ENCODE measurements at regions not wholly inside any gene's neighbourhood (a gene's known extent, or its start where the extent isn't known, plus 50 kb on each side); places are given as distances from the start of the nearest gene placed in this dataset.
"Not testable (repeated sequence)": the region's sequence is repeated elsewhere in the genome, so short reads cannot be mapped to it uniquely, and the experiment has no call there.

DNA sequence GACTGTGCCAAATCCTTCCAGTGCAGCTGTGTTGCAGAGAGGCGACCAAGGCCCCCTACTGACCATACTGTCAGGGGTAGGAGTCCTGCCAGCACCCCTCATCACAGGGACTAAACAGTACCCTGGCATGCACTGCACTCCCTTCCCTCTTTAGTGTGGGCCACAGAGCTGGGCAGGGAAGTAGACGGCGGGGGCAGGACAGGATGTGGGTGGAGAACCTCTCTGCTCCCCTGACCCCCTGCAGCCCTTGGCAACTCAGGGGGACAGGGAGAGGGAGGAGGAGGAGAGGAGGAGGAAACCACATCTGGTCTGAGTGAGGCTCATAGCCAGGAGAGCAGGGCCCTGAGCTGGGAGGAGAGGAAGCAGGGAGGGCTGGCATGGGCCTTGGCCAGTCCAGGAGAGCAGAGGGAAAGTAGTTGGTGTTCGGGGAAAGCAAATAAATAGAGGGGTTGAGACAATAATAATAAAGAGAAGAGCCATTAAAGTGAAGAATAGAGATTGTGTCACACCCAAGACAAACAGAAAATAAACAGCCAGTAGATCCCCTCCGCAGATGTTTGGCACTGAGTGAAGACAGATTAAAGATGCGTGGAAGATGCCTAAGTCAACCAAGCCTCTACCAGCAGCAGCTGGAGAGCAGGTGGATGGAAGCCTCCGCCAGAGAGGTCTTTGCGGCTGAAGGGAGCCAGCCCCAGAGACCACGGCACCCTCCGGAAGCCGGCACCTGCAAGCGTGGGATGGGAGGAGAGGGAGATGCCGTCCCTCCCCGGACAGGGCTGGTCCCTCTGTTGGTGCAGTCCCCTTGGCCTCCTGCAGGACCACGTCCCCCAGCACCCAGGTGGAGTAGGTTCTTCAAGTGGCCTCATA, 61.5 kb downstream of the RPUSD4 start:
- intact Hi-C loops (cut with DNase I), result no loop called here
- no peak for DNase-seq (ENCODE audit: low spot score)

DNA sequence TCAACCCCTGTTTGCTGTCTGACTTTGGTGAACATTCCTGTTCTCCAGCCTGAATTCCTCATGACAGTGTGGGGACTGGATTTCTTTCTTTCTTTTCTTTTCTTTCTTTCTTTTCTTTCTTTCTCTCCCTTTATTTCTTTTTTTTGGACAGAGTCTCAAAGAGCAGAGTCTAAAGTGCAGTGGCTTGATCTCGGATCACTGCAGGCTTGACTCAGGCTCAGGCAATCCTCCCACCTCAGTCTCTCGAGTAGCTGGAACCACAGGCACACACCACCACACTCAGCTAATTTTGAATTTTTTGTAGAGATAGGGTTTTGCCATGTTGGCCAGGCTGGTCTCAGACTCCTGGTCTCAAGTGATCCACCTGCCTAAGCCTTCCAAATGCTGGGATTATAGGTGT, 63.1 kb downstream of the RPUSD4 start:
- intact Hi-C loops (cut with DNase I), result no loop called here
- no peak for DNase-seq (ENCODE audit: low spot score)

DNA sequence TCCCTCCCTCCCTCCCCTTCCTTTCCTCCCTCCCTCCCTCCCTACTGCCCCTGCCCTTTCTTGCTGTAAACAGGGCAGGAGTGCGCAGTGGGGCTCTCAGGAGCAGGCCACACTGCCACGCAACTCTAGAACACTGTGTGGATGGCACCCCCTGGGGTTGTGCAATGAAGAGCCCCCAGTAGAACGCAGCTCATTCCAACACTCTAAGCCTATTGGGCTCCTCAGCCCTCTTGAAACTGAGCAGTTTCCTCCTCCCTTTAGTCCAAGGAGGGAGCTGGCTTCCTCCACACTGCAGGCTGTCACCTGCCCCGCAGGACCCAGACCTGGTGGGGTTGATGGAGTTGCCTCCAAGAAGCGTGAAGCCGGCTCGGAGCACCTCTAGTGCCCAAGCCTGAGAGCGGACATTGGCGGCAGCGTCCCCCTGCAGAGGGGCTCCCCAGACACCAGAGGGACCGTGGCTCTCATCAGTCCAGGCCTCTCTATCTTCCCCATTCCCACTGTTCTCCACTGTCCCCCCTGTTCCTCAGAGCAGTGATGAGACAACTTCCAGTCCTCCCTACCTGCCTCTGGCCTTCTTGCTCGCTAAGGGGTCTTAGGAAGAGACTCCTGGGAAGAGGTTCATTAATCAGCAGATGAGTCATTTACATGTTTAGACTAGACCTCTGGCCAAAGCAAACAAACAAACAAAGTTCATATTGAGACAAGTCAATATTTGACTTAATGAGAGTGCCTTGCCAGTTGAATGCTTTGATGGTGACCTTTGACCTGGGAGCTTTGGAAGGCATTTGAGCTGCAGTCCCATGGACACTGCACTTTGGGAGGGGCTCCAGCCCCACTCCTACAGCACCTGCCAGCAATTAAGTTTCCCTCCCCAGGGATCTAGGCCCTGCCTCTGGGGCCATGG, 64.0 kb downstream of the RPUSD4 start:
- intact Hi-C loops (cut with DNase I), result no loop called here
- no peak for DNase-seq (ENCODE audit: low spot score)

DNA sequence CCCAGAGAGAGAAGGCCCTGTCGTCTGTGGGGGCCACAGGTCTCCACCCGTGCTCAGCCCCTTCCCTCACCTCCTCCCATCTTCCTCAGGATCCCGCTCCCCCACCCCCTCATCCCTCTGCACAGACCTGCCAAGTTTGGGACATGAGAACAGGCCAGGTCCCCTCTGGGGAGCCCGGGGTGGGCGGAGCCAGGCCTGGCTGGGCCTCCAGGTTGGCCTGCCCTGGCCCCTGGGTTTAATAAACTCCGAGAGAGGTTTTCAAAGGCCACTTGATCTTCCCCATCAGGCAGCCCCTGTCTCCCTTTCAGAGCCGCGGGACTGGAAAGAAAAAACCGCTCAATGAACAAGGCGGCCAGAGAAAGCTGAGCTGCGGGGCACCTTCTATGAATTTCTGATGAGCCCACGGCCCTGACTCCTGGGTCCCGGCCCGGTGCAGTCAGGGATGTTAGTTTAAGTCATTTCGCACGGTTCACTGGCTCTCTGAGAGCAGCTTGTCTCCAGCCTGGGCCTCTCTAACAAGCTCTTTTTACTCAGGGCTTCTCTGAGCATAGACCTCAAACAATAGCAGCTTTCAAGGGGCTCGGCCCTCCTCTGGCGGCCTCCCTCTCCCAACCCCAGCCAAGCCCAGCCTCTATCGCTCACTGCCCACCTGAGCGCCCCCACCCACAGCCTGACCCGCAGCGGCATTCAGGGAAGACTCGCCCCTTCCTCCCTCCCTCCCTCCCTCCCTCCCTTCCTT, 64.8 kb downstream of the RPUSD4 start:
- intact Hi-C loops (cut with DNase I), result no loop called here
- no peak for DNase-seq (ENCODE audit: low spot score)

DNA sequence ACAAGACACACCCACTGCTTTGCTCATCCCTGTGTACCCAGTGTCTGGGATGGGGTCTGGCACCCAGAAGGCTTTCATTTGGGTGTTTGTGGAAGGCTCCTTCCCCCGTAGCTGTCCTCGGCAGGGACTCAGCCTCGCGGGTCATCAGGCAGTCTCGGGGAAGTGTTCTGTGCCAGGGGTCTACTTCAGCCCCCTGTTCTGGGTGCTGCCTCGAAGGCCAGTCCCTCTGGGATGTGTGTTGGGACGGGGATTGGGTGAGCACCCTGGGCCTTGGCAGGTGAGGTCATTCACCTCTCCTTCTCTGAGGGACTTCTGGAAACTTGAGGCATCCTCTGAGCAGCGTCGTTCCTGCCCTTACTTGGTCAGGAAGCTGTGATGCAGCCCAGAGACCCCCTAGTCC, 65.5 kb downstream of the RPUSD4 start:
- intact Hi-C loops (cut with DNase I), result no loop called here
- no peak for DNase-seq (ENCODE audit: low spot score)

DNA sequence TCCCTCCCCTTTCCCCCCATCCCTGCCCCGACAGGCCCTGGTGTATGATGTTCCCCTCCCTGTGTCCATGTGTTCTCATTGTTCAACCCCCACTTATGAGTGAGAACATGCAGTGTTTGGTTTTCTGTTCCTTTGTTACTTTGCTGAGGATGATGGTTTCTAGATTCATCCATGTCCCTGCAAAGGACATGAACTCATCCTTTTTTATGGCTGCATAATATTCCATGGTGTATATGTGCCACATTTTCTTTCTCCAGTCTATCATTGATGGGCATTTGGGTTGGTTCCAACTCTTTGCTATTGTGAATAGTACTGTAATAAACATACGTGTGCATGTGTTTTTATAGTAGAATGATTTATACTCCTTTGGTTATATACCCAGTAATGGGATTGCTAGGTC, 68.0 kb downstream of the RPUSD4 start:
- DNase-seq (ENCODE audit: low spot score); intact Hi-C loops (cut with DNase I): not testable (repeated sequence)

DNA sequence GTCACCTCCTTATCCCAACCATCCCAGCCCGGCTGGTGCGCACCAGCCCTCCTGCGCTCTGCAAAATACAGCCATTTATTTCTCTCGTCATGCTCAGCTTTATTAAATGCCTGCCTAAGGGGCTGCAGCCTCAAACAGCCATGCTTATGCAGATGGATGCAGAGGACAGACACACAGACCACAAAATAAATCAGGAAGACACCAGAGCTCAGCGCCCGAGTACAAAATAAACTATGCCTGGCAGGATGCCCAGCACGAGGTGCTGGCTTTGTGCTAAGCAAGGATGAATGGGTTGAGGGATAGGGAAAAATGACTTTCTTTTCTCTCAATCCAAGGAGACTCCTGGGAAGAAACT, 70.5 kb downstream of the RPUSD4 start:
- no peak for DNase-seq (ENCODE audit: low spot score)
- intact Hi-C loops (cut with DNase I), result no loop called here

DNA sequence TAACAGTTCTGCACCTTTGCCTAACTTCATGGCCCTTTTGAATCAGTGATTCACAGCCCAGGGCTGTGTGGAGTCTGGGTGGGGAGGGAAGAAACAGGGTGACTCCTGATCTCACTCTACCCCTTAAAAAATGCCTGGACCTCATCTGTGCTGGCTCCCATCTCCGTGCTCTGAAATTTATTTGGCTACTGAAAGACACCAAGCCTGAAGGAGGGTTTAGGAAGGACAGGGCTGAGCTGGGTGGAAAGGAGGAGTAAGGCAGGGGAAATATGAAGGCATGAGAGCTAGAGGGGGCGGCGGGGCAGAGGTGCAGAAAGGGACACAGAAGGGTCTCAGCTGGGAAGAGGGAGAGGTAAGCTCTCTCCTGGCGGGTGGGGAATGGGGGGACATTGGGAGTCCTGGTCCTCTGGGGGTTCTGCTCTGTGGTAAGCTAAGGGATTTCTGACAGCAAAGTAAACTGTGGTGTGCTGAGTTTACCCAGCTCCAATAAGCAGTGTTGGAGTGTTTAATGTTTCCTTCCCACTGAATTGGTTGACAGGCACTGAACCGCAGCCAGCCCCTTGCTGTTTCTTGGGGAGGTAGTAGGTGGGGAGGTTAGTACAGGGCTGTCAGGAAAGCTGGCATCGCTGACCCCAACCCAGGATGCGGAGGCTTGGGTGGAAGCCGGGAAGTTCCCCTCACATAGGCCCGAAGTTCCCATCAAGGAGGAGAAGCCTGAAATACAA, 71.1 kb downstream of the RPUSD4 start:
- no peak for DNase-seq (ENCODE audit: low spot score)
- intact Hi-C loops (cut with DNase I), result no loop called here

DNA sequence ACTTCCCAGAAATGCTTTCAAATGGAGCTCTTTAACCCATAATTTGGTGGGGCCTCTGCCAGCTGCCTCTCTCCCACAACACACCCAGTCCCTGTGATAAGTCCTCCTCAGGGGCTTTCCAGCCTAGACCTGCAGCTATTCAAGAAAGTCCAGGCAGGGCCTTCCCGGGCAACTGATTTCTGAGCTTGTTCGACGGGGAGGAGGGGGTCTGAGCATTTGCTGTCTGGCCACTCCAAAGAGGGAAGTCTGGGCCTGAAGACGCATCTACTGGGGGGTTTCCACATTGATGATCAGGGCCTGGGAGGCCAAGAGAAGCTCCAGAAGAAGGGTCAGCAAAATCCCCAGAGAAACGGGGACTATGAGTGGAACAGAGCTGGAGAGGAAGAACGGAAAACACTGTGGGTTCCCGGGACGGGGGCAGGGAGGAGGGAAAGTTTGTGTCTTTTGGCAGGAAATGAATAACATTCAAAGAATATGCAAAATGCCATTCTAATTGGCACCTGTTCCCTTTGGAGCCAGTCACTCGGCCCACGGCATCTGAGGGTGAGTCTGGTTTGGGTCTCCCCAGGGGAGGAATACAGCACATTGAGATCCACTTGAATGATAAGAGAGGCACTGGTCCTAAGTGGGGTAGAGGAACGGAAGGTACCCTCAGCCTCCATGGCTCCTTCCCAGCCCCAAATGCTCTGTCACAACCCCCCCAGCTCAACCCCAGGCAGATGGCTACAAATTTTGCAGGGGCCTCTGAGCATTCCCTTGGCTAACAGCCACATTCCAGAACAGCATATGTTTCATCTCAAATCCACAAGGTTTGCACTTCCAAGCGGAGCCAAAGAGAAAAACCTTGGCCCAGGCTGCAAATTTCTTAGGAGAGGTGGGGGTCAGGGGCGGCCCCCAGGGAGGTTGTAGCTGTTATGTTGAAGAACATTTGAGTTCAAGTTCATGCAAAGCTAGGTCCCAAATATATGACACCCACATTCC, 72.0 kb downstream of the RPUSD4 start:
- no peak for DNase-seq (ENCODE audit: low spot score)
- intact Hi-C loops (cut with DNase I), result no loop called here

DNA sequence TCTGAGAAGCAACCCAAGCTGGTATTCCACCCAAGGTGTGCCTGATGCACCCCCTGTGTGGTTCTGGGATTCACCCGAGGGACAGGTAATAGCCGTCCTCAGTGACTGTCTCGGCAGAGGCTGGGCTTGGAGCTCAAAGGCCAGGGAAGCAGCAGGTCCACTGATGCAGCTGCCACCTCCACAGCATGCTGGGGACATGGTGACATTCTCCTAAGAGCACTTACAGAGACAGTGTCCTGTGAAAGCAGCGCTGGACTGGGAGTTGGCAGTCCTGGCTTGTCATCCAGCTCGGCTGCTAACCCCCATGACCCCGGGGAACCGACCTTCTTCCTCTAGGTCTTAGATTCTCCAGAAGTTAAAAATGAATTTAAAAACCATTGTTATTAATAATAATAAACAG, 72.8 kb downstream of the RPUSD4 start:
- intact Hi-C loops (cut with DNase I), result no loop called here
- no peak for DNase-seq (ENCODE audit: low spot score)

DNA sequence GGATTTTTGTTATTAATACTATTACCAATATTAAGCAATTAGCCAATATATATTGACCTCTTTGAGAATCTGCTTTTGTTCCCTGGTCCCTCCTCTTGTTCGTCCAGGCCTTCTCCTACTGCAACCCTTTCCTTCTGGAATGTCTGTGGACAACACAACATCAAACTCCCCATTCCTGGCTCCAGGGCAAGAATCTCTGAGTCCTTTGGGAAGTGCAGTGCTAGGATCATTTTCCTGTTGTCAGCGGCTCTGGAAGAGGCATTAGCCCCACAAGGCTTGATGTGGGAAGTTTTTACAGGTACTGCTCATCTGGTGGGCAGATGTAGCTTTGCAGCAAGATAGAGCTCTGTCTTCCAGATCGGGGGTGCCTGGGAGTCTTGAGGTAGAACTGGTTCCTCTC, 74.3 kb downstream of the RPUSD4 start:
- no peak for DNase-seq (ENCODE audit: low spot score)
- intact Hi-C loops (cut with DNase I), result no loop called here

DNA sequence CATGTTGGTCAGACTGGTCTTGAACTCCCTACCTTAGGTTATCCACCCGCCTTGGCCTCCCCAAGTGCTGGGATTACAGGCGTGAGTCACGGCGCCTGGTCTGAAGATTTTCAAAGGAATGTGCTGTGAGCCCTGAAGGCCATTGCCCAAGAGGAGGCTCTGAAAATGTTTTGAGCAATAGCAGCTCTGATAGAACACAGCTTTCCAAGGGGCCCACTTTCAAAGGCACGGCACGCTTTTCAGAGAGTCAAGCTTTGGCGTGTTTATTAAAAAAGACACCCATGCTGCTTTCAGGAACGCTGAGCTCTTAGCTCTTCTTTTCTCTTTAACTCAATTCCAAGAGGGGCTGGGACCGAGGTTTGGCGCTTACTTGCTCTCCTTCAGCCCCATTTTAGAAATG, 73.8 kb upstream of the CDON start:
- DNase-seq (ENCODE audit: low spot score), result no peak
- intact Hi-C loops (cut with DNase I), result no loop called here

DNA sequence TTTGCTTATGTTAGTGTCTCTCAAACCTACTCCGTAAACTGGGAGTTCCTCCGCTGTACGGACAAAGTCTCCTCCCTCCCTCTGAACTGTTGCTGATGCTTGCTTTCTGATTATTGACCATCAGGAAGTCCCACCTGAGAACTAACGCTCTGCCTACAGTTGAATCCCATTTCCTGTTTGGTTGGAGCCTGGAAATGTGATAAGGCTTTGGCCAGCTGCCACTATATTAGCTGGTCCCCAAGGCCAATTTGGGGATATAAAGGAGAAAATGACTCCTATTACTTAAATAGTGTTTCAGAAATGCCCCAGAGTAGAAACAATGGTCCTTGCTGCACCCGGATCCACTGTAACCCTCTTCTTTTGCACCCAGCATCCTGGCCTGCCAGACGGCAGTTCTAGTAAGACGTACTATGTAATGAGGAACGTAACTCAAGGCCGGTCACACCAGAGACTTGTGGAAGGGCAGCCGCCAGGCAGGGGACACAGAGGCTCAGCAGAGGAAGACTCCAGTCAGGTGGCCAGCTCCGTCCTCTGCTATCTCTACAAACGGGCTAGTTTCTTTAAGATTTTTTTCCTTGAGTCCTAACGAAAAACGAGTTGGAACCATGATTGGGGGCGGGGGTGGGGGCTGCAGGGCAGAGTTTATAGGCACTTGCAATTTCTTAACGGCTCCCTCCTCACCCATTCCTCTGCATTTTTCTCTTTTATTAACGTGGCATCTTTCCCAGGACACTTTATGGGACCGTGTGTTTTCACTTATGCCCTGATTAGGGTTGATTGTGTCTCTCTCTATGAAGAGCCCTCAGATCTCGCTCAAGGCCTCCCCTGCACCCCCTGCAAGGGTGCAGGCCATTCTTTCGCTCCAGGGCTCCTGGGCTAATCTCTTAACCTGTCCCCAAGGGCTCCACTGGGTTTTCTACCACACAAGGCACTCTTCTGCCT, 72.8 kb upstream of the CDON start:
- no peak for DNase-seq (ENCODE audit: low spot score)
- intact Hi-C loops (cut with DNase I), result no loop called here

DNA sequence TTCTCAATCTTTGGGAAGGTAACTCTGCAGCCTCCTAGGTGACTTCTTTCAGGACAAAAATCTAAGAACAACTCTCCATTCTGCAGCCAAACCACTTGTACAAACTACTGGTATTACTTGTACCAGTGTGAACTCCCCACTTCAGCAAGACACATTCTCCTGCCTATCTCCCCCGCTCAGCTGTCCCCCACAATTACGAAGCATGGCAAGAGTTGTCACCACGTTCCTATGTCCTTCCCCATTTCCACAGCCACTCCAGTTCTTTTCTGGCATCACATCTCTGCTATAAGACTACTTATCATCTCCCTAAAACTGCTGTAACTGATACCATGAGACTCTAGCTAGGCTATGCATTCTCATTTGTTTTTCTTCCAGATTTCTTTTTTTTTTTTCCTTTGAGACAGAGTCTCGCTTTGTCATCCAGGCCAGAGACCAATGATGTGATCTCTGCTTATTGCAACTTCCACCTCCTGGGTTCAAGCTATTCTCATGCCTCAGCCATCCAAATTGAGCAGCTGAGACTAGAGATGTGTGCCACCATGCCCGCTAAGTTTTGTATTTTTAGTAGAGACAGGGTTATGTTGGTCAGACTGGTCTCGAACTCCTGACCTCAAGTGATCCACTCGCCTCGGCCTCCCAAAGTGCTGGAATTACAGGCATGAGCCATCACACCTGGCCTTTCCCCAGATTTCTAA, 71.9 kb upstream of the CDON start:
- DNase-seq (ENCODE audit: low spot score), result no peak
- intact Hi-C loops (cut with DNase I), result no loop called here

DNA sequence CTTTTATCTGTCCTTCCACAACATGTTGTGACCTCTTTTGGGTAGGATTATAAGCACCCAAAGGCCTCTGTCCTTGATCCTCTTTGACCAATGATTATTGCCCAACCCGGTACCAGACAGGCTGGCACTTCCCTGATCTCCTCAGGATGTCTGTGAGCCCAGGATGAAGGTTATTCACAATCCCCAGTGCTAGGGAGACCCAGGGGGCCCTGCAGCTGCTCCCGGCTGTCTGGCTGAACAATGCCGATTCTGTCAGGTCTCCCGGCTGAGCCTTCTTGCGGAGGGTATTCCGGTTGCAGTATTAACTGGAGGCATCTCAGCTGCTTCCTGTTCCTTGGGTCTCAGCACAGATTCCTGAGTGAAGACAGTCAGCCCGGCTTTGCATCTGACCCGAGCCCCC, 71.2 kb upstream of the CDON start:
- intact Hi-C loops (cut with DNase I), result no loop called here
- DNase-seq (ENCODE audit: low spot score), result no peak

DNA sequence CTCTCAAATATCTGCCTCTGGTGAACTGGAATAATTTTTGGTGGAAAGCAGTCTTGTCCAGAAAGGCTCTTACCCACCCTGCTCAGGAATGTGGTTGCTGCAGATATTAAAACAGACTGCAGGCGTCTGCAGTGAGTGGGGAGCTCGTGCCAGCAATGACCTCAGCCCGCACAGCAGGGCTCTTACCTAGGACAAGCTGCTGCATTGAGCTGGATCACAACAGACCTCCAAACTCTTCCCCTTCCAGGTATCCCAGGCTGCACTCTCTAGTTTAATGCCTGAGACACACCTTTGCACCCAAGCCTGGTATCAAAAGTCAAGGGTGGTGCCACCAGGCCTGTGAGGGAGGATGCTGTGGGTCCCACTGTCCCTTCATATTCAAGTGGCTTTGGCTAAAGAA, 69.7 kb upstream of the CDON start:
- no peak for DNase-seq (ENCODE audit: low spot score)
- intact Hi-C loops (cut with DNase I), result no loop called here

DNA sequence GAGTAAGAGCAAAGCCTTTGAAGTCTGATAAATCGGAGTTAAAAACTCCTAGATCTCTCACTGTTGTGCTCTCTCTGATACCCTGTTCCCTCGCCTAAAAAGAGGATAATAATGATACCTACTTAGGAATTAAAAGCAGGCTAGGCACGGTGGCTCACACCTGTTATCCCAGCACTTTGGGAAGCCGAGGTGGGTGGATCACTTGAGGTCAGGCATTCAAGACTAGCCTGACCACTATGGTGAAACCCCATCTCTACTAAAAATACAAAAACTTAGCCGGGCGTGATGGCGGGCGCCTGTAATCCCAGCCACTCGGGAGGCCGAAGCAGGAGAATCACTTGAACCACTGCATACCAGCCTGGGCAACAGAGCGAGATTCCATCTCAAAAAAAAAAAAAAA, 68.1 kb upstream of the CDON start:
- intact Hi-C loops (cut with DNase I); DNase-seq (ENCODE audit: low spot score): not testable (repeated sequence)
